GM12878 (cell line): ENCODE measurements at regions not wholly inside any gene's neighbourhood (a gene's known extent, or its start where the extent isn't known, plus 50 kb on each side); places are given as distances from the start of the nearest gene placed in this dataset.

Experiments used
- CTCF ChIP-seq, 3 experiments: IDR thresholded peaks in 2 of 3; conservative IDR thresholded peaks in 1 of 3; 2 replicates each; pipeline ENCODE4 v1.5.1; 2011; ENCODE audit warnings: low read depth in 3 of 3, low read length in 3 of 3, mild to moderate bottlenecking in 3 of 3, control low read depth in 2 of 3, moderate library complexity in 2 of 3, inconsistent platforms in 1 of 3, mixed read lengths in 1 of 3; ENCODE audit not compliant: control insufficient read depth in 2 of 3, insufficient read depth in 1 of 3; ENCODE audit errors: extremely low read depth in 1 of 3
- ETV6 ChIP-seq, 2 experiments: fragments of 450-650 bp in 1 of 2; IDR thresholded peaks in 1 of 2; conservative IDR thresholded peaks in 1 of 2; 2 replicates each; pipeline ENCODE4 v1.6.1; 2014; ENCODE audit warnings: antibody characterized with exemption in 1 of 2, borderline replicate concordance in 1 of 2, low read depth in 1 of 2, mild to moderate bottlenecking in 1 of 2, moderate library complexity in 1 of 2
- MAX ChIP-seq: IDR thresholded peaks from 2 replicates; pipeline ENCODE4 v1.6.1; 2012; ENCODE audit warnings: low read depth, low read length, improper control_type of control experiment
- REST ChIP-seq: IDR thresholded peaks from 2 replicates; pipeline ENCODE4 v1.6.1; 2012; ENCODE audit warnings: mild to moderate bottlenecking, low read depth, low read length
- USF2 ChIP-seq: IDR thresholded peaks from 2 replicates; pipeline ENCODE4 v1.6.1; 2011; ENCODE audit warnings: low read depth, low read length, improper control_type of control experiment, borderline replicate concordance

- TF ChIP-seq REST (no peak), USF2 (no peak), CTCF (IDR thresholded peaks at IDR 0.05 in 2 of 3, conservative IDR thresholded peaks at IDR 0.05 in 1 of 3; ENCODE audit: control insufficient read depth in 2 of 3, extremely low read depth in 1 of 3, insufficient read depth in 1 of 3, low read depth in 3 of 3, low read length in 3 of 3) (no peak), MAX (no peak), ETV6 (conservative IDR thresholded peaks at IDR 0.05 in 1 of 2, IDR thresholded peaks at IDR 0.05 in 1 of 2; ENCODE audit: borderline replicate concordance in 1 of 2, low read depth in 1 of 2) (no peak)
Observed at GRCh38 chr6:44650947-44651346, 263.4 kb downstream of the CDC5L start.
